Parathyroid adenoma (tissue), 2 donors: ENCODE measurements at regions not wholly inside any gene's neighbourhood (a gene's known extent, or its start where the extent isn't known, plus 50 kb on each side); places are given as distances from the start of the nearest gene placed in this dataset.

Experiments
- H2AFZ ChIP-seq: fragments of 300-600 bp; sonication (generic); one replicate; pipeline ENCODE4 v1.7.0; 2017; ENCODE audit warnings: antibody characterized with exemption, mild to moderate bottlenecking
- H3K27ac ChIP-seq: fragments of 300-600 bp; sonication (generic); one replicate; pipeline ENCODE4 v1.7.0; 2017
- H3K27me3 ChIP-seq: fragments of 300-600 bp; sonication (generic); one replicate; pipeline ENCODE4 v1.7.0; 2017; ENCODE audit warnings: low read length; ENCODE audit not compliant: control insufficient read depth, insufficient read depth
- H3K36me3 ChIP-seq: fragments of 300-600 bp; sonication (generic); one replicate; pipeline ENCODE4 v1.7.0; 2017; ENCODE audit warnings: low read length; ENCODE audit not compliant: control insufficient read depth, insufficient read depth
- H3K4me1 ChIP-seq: fragments of 300-600 bp; sonication (generic); one replicate; pipeline ENCODE4 v1.7.0; 2017; ENCODE audit warnings: control low read depth
- H3K4me2 ChIP-seq: fragments of 300-600 bp; sonication (generic); one replicate; pipeline ENCODE4 v1.7.0; 2017; ENCODE audit warnings: low read length
- H3K4me3 ChIP-seq: fragments of 300-600 bp; sonication (generic); one replicate; pipeline ENCODE4 v1.7.0; 2017; ENCODE audit warnings: low read depth, low read length
- H3K79me2 ChIP-seq: fragments of 300-600 bp; sonication (generic); one replicate; pipeline ENCODE4 v1.7.0; 2017; ENCODE audit warnings: control low read depth
- H3K9ac ChIP-seq: fragments of 300-600 bp; sonication (generic); one replicate; pipeline ENCODE4 v1.7.0; 2017; ENCODE audit warnings: mild to moderate bottlenecking
- H3K9me3 ChIP-seq: fragments of 300-600 bp; sonication (generic); one replicate; pipeline ENCODE4 v1.7.0; 2017; ENCODE audit warnings: low read length; ENCODE audit not compliant: control insufficient read depth
- CTCF ChIP-seq: fragments of 300-600 bp; sonication (generic); IDR thresholded peaks from one replicate; pipeline ENCODE4 v1.7.0; 2017; ENCODE audit warnings: antibody characterized with exemption, mild to moderate bottlenecking
- donor health status: primary hyperparathyroidism.

- no peak overlapping the region for H3K27ac ChIP-seq
- no peak for TF ChIP-seq CTCF
- no peak overlapping the region for H3K9ac ChIP-seq
- H3K9me3 ChIP-seq, result no peaks in the 10 kb centered on the region
- no peak overlapping the region for H3K4me2 ChIP-seq
- no peak overlapping the region for H2AFZ ChIP-seq
- no peaks in the 10 kb centered on the region for H3K27me3 ChIP-seq
- no peak overlapping the region for H3K4me3 ChIP-seq
- no peaks in the 10 kb centered on the region for H3K79me2 ChIP-seq
- no peaks in the 10 kb centered on the region for H3K4me1 ChIP-seq
- no peaks in the 10 kb centered on the region for H3K36me3 ChIP-seq
Measured at GRCh38 chr20:40913224-40914185, 115.1 kb upstream of the TOP1 start.

- TF ChIP-seq CTCF, result no peak
- no peak overlapping the region for H3K4me3 ChIP-seq
- H3K9me3 ChIP-seq, result no peaks in the 10 kb centered on the region
- H3K4me2 ChIP-seq, result no peak overlapping the region
- H3K27ac ChIP-seq, result no peak overlapping the region
- H3K36me3 ChIP-seq, result no peaks in the 10 kb centered on the region
- no peaks in the 10 kb centered on the region for H3K27me3 ChIP-seq
- no peaks in the 10 kb centered on the region for H3K79me2 ChIP-seq
- H3K4me1 ChIP-seq, result no peaks in the 10 kb centered on the region
- no peak overlapping the region for H2AFZ ChIP-seq
- no peak overlapping the region for H3K9ac ChIP-seq
Measured at GRCh38 chr20:40915756-40916155, 112.9 kb upstream of the TOP1 start.

GRCh38 chr20:40916276-40916675 is 112.3 kb upstream of the TOP1 start:
- Histone ChIP-seq H3K36me3 (no peaks in the 10 kb centered on the region), H3K27me3 (no peaks in the 10 kb centered on the region)
- TF ChIP-seq CTCF, result no peak

GRCh38 chr20:40920291-40920690 is 108.3 kb upstream of the TOP1 start:
- Histone ChIP-seq H3K27me3 (no peaks in the 10 kb centered on the region), H3K79me2 (no peaks in the 10 kb centered on the region), H3K9me3 (no peaks in the 10 kb centered on the region), H3K36me3 (no peaks in the 10 kb centered on the region), H3K4me3 (no peak overlapping the region), H3K9ac (no peak overlapping the region), H3K27ac (no peak overlapping the region), H3K4me2 (no peak overlapping the region), H3K4me1 (no peaks in the 10 kb centered on the region), H2AFZ (no peak overlapping the region)
- no peak for TF ChIP-seq CTCF

More at GRCh38 chr20:40916276-40916675, 112.3 kb upstream of the TOP1 start:
- Histone ChIP-seq H2AFZ (no peak overlapping the region), H3K9ac (no peak overlapping the region), H3K4me2 (no peak overlapping the region), H3K9me3 (no peaks in the 10 kb centered on the region), H3K4me3 (no peak overlapping the region), H3K79me2 (no peaks in the 10 kb centered on the region), H3K4me1 (no peaks in the 10 kb centered on the region), H3K27ac (no peak overlapping the region)
